ENCODE measurements at regions not wholly inside any gene's neighbourhood (a gene's known extent, or its start where the extent isn't known, plus 50 kb on each side); places are given as distances from the start of the nearest gene placed in this dataset.
"Not testable (repeated sequence)": the region's sequence is repeated elsewhere in the genome, so short reads cannot be mapped to it uniquely, and the experiment has no call there.

GRCh38 chr4:8972635-8973034, 101.0 kb upstream of the HMX1 start:
- DNase-seq (ENCODE audit: low read depth) = not testable (repeated sequence)

DNA sequence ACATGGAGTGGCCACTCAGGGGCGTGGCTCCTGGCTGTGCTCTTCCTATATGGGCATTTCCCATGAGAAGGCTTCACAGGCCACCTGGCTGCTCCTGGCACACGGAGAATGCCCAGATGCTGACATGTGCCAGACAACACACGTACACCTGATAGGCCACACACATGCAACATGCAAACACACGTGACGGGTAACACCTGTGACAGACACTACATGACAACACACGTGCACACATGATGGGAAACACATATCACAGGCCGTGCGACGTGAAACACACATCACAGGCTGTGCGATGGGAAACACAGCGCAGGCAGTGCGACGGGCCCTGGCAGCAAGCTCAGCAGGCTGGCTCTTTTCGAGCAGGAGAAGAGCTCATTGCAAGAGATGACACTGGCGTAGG, 94.3 kb upstream of the HMX1 start:
- not testable (repeated sequence) for DNase-seq (ENCODE audit: low read depth)

GRCh38 chr4:8964201-8964788, 92.7 kb upstream of the HMX1 start:
- DNase-seq (ENCODE audit: low read depth) = not testable (repeated sequence)

DNA sequence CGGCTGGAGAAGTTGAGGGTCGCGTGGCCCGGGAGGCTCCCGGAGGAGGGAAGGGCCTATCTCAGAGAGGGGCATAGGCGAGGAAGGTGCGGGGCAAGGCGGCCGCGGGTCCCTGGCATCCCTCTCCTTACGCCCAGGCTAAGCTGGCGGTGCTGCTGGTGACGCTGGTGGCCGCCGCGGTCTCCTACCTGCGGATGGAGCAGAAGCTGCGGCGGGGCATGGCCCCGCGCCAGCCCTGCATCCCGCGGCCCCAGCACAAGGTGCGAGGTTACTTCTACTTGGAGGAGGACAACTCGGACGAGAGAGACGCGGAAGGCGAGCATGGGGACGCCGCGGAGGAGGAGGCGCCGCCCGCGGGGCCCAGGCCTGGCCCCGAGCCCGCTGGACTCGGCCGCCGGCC, 91.9 kb upstream of the HMX1 start:
- not testable (repeated sequence) for DNase-seq (ENCODE audit: low read depth)

DNA sequence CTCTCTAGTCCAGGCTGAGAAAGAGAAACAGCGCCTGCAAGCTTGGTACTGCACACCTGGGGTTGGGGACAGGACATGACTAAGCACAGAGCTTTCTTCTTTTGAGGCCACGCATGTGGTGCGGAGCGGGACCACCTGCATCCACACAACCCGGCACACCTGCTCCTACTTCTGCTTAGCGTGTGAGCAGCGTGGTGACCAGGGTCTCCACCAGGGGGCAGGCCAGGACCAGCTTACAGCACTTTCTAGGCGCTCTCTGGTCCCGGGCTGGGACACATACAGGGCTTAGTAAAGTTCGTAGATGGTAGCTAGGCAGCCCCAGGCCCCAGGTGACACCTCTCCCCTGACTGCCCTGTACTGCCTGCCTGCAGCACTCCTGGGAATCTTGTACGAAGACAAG, 89.7 kb upstream of the HMX1 start:
- DNase-seq (ENCODE audit: low read depth) = not testable (repeated sequence)

GRCh38 chr4:8959471-8959870, 87.8 kb upstream of the HMX1 start:
- not testable (repeated sequence) for DNase-seq (ENCODE audit: low read depth)

DNA sequence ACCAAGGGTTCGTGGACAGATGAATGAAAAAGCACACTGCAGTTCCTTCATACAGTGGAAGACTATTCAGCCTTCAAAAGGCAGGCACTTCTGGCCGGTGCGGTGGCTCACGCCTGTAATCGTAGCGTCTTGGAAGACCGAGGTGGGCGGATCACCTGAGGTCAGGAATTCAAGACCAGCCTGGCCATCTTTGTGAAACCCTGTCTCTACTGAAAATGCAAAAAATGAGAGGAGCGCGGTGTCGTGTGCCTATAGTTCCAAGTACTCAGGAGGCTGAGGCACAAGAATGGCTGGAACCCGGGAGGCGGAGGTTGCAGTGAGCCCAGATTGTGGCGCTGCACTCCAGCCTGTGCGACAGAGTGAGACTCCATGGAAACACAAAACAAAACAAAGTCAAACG, 82.4 kb upstream of the HMX1 start:
- not testable (repeated sequence) for DNase-seq (ENCODE audit: low read depth)

DNA sequence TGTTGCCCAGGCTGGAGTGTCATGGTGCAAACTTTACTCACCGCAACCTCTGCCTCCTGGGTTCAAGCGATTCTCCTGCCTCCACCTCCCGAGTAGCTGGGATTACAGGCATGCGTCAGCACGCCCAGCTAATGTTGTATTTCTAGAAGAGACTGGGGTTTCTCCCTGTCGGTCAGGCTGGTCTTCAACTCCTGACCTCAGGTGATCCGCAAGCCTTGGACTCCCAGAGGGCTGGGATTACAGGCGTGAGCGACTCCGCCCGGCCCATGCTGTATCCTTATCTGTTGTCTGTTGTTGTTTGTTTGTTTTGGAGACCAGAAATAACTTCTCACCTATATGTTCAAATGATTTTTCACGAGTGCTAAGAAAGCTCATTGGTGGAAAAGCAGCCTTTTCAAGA, 81.2 kb upstream of the HMX1 start:
- not testable (repeated sequence) for DNase-seq (ENCODE audit: low read depth)

- not testable (repeated sequence) for DNase-seq (ENCODE audit: low read depth)
These were observed 80.5 kb upstream of the HMX1 start for GRCh38 chr4:8952109-8952508.

DNA sequence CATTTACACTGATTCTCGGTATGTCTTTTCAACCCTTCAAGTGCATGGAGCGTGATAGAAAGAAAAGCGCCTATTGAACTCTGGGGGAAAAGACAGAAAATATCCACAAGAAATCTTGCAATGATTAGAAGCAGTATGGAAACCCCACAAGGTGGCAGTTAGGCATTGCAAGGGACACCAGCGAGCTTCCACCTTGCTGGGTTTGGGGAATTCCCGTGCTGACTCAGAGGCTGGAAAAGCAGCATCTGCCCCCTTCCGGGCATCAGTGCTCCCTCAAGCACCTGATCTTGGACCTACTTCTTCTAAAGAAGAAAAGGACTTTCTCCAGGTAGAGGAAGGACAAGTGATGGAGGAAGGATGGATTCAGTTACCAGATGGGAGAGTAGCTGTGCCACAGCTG, 73.9 kb upstream of the HMX1 start:
- DNase-seq (ENCODE audit: low read depth) = not testable (repeated sequence)

GRCh38 chr4:8943367-8943766, 71.7 kb upstream of the HMX1 start:
- DNase-seq (ENCODE audit: low read depth) = not testable (repeated sequence)

DNA sequence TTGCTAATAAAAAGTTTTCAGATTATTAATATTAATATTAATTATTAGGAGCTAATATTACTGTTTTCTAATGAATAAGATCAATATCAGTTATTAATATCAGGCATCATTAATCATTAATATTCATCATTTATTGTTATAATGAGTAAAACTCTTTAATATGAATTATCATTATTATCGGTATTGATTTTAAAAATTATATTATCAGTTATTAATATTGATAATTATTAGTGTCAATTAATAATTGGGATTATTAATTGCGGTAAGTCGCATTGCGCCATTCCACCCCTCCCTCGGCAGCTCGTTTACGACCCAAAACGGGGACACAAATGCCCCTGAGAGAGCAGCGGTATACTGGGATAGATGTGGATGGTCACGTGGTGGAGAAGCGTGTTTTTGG, 70.4 kb upstream of the HMX1 start:
- DNase-seq (ENCODE audit: low read depth) = not testable (repeated sequence)

GRCh38 chr4:8941492-8941805, 69.8 kb upstream of the HMX1 start:
- not testable (repeated sequence) for DNase-seq (ENCODE audit: low read depth)

- no peak for DNase-seq (ENCODE audit: low read depth)
These were observed 69.3 kb upstream of the HMX1 start for GRCh38 chr4:8940792-8941491.

DNA sequence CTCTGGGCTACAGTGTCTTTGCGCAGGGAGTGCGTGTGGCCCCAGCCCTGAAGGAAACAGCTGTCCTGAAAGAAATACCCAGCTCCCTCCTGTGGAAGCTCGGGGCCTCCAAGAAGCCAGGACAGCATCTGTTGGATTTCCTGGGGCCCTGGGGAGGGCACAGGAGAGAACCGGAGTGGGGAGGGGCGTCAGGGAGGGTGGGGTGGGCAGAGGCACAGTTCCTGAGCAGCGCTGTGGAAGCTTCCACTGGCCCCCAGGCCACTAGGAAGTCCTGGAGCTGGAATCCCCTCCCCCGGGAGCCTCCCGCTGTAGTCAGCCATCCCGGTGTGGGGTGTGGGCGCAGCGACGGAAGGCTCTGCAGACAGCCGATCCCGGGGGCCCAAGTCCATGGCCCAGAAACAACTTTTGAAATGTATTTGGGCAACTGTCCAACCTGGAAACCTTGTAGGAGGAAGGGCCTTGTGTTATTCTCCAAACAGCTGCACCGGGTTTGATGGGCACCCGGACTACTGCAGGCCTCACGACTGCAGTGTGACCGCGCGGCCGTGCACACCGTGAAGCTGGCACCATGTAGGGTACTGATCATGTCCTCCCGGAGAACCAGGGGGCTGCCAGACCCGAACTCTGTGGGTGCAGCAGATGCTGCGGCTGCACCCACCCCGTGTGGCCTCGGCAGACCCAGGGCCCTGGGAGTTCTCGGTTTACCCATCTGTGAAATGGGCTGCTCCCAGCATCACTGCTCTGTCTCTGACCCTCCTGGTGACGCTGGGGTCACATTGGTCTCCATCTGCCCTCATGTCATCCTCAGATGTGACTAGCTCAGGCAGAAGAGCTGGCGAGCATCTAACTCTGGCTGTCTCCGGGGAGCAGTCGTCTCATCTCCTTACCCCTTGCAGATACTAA, 68.5 kb upstream of the HMX1 start:
- no peak for DNase-seq (ENCODE audit: low read depth)

DNA sequence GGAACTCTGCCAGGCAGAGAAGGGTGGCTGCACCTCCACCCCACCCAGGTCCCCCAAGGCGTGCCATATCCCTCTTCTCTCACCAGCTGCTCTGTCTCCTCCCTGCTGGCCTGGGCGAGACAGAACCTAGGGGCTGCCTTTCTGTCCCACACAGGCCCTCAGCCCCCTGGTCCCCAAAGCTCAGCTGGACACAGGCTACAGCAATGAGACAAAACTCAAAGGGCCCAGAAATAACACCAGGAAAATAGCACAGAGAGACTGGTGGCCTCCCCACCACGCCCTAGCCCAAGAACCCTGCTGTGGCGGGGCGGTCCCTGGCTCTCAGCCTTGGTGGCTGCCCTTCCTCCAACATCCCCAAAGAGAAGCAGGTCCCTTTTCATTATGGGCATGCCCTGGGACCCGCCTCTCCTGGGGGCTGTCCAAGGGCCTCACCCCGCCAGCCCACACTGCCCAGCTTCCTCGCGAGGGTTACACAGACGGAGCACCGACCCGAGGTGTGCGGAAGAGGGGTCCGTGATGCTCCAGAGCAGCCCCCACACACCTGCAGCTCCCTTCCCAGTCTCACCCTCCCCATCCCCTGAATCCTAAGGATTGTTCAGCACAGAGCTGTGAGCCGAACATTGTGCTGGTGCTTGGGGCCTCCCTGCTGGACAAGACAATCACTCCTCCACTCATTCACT, 67.7 kb upstream of the HMX1 start:
- DNase-seq (ENCODE audit: low read depth) = no peak

DNA sequence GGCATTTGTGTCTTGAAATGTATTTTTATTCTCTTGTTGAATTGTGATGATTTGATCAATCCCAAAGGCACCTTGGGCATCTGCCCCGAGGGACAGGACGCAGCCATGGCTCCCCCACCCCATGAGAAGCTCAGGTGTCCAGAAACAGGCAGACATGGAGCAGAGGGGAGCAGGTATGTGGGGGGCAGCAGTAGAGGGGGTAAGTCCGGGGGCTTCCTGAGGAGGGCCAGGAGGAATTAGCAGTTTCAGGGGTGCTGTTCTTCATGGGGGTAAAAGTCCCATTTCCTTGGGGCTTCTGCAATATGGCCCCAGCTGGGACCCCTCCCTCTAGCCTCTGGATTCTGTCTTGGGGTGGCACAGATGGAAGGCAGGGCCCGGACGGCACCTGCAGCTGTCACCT, 67.0 kb upstream of the HMX1 start:
- DNase-seq (ENCODE audit: low read depth) = no peak

- no peak for DNase-seq (ENCODE audit: low read depth)
These were observed 66.5 kb upstream of the HMX1 start for GRCh38 chr4:8938137-8938536.

DNA sequence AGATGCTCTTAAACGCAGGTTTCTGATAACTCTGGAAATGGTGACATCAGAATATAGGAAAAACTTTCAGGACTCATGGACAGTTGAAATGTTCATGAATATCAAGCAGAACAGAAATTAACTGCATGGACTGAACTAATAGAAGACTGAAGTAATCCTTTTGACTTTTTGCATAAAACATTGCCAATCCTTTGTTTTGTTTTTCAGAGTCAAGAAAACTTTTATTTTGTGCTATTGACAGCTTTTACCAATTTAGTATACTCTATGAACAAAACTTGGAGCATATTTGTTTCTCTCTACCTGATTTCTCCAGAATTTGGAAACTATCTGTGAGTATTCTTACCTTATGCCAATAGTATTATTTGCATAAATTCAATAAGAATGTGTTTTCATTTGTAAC, 61.2 kb upstream of the HMX1 start:
- DNase-seq (ENCODE audit: low read depth) = no peak

DNA sequence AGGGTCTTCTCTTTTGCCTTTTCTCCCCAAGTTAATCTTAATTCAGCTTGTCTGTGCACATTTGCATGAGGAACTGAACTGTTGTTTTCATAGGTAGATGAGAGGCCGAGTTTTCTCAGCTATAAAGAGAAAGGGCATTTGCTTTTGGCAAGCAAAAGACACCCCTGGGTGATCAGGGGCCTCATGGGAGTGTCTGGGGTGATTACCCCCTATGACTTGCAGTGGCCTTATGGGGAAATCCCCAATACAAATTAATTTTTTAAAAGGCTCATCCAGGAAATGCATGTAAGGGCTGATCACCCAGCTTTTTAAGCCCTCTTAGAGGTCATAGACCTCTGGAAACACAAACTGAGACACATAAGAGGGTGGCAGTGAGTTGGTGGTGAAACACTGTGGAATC, 56.4 kb upstream of the HMX1 start:
- no peak for DNase-seq (ENCODE audit: low read depth)

DNA sequence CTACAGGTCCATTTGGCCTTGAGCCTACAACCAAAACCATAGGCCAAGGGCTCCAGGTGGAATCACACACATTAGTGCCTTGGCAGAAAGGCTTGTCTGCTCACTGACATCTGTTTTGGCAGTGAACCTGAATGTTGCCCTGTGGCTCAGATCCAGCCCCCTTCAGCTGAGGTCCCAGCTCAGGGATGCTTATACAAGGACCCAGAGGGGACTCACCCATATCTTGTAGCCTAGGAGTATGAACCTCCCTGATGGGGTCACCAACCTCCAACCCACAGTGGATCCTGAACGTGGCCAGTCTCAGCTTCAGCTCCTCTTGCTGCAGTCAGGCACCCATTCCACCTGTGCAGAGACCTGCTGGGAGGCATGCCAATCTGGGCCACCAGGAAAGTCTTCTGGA, 50.8 kb upstream of the HMX1 start:
- DNase-seq (ENCODE audit: low read depth) = no peak

GRCh38 chr4:8921465-8921864, 49.8 kb upstream of the HMX1 start:
- DNase-seq (ENCODE audit: low read depth) = no peak
